Endodermal cell (in vitro differentiated cells): ENCODE measurements at regions not wholly inside any gene's neighbourhood (a gene's known extent, or its start where the extent isn't known, plus 50 kb on each side); places are given as distances from the start of the nearest gene placed in this dataset.

Experiments
- DNase-seq: peaks from one replicate; pipeline ENCODE4 v3.0.0-alpha.2; 2017
- H3K27ac ChIP-seq: 2 replicates; pipeline ENCODE4 v1.5.1; 2013; ENCODE audit warnings: mild to moderate bottlenecking, low read depth, low read length, moderate library complexity
- H3K27me3 ChIP-seq: 2 replicates; pipeline ENCODE4 v1.6.1; 2013; ENCODE audit warnings: mild to moderate bottlenecking, low read length, moderate library complexity; ENCODE audit not compliant: insufficient read depth, control insufficient read depth, poor library complexity, severe bottlenecking
- H3K36me3 ChIP-seq: 2 replicates; pipeline ENCODE4 v1.7.0; 2013; ENCODE audit warnings: mild to moderate bottlenecking, low read length, moderate library complexity; ENCODE audit not compliant: control insufficient read depth, insufficient read depth
- H3K4me1 ChIP-seq: one replicate; pipeline ENCODE4 v1.7.0; 2013; ENCODE audit warnings: low read length; ENCODE audit not compliant: control insufficient read depth, insufficient read depth
- H3K4me3 ChIP-seq: 2 replicates; pipeline ENCODE4 v1.5.1; 2013; ENCODE audit warnings: mild to moderate bottlenecking, low read length, moderate library complexity
- H3K9ac ChIP-seq: 2 replicates; pipeline ENCODE4 v1.6.1; 2013; ENCODE audit warnings: mild to moderate bottlenecking, low read length, moderate library complexity; ENCODE audit not compliant: poor library complexity, severe bottlenecking; ENCODE audit errors: extremely low read depth
- H3K9me3 ChIP-seq: 2 replicates; pipeline ENCODE4 v1.6.1; 2013; ENCODE audit warnings: mild to moderate bottlenecking, low read length, moderate library complexity; ENCODE audit not compliant: control insufficient read depth
- H3K27ac Mint-ChIP-seq: 2 replicates; pipeline ENCODE4 v1.8.0; 2020; ENCODE audit warnings: mixed read lengths
- H3K27me3 Mint-ChIP-seq: 2 replicates; pipeline ENCODE4 v1.8.0; 2021; ENCODE audit warnings: mild to moderate bottlenecking, mixed read lengths; ENCODE audit not compliant: insufficient read depth
- H3K36me3 Mint-ChIP-seq: 2 replicates; pipeline ENCODE4 v1.8.0; 2020; ENCODE audit warnings: low read depth, mixed read lengths
- H3K4me1 Mint-ChIP-seq: 2 replicates; pipeline ENCODE4 v1.8.0; 2020; ENCODE audit warnings: mixed read lengths
- H3K4me3 Mint-ChIP-seq: 2 replicates; pipeline ENCODE4 v1.8.0; 2020; ENCODE audit warnings: mild to moderate bottlenecking, moderate library complexity, mixed read lengths
- H3K9me3 Mint-ChIP-seq: 2 replicates; pipeline ENCODE4 v1.8.0; 2020; ENCODE audit warnings: mild to moderate bottlenecking, mixed read lengths
- WGBS, 2 experiments: methylation state at CpG; one replicate each; pipeline versions ENCODE4 v1.1.5 to v1.1.7; 2013; ENCODE audit warnings: missing lambda C conversion rate in 2 of 2, mixed read lengths in 1 of 2; ENCODE audit not compliant: insufficient coverage in 1 of 2, insufficient read length in 1 of 2; 5-methylcytosine and 5-hydroxymethylcytosine counted together
- TF ChIP-seq, protein P1 (sequence below): fragments of 200-600 bp; sonication (generic); conservative IDR thresholded peaks from 2 replicates; pipeline ENCODE4 v1.5.0; 2021; ENCODE audit warnings: antibody characterized with exemption, mild to moderate bottlenecking

DNA sequence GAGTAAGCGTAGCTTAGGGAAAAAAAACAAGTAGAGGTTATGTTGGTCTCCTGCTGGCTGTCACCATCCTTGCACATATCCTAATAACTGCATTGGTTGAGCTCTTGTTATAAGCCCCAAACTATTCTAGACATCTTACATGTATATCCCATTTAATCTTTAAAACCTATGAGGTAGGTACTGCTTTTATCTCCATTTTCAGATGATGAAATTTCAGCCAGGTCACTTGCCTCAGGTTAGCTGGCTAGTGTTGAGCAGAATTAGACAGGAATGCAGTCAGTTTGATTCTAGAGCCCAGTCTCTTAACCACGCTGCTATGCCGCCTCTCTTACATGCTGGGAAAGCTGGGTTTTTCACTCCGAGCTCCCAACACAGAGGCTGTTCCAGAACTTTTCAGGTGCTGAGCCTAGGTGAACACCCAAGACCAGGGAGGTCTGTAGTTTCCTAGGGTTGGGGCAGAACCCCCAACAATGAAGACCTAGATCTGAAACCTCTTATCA lies 269.9 kb upstream of the RGS6 start:
- H3K9me3 Mint-ChIP-seq, result no peaks in the 10 kb centered on the region
- no peak overlapping the region for H3K4me3 ChIP-seq
- no peak overlapping the region for H3K27ac Mint-ChIP-seq
- peaks cover 44% of the 10 kb centered on the region for H3K36me3 ChIP-seq
- peaks cover 21% of the 10 kb centered on the region for H3K36me3 Mint-ChIP-seq
- no peak for DNase-seq
- no peak overlapping the region for H3K27ac ChIP-seq
- no peak overlapping the region for H3K4me3 Mint-ChIP-seq
- H3K9ac ChIP-seq, result no peak overlapping the region
- H3K27me3 ChIP-seq, result no peaks in the 10 kb centered on the region
- H3K4me1 Mint-ChIP-seq, result peaks cover 40% of the 10 kb centered on the region
- WGBS, 2 experiments, result 93% methylated on average over 2 to 4 of the region's 4 CpGs
- H3K9me3 ChIP-seq, result no peaks in the 10 kb centered on the region
- TF ChIP-seq, protein P1, sequence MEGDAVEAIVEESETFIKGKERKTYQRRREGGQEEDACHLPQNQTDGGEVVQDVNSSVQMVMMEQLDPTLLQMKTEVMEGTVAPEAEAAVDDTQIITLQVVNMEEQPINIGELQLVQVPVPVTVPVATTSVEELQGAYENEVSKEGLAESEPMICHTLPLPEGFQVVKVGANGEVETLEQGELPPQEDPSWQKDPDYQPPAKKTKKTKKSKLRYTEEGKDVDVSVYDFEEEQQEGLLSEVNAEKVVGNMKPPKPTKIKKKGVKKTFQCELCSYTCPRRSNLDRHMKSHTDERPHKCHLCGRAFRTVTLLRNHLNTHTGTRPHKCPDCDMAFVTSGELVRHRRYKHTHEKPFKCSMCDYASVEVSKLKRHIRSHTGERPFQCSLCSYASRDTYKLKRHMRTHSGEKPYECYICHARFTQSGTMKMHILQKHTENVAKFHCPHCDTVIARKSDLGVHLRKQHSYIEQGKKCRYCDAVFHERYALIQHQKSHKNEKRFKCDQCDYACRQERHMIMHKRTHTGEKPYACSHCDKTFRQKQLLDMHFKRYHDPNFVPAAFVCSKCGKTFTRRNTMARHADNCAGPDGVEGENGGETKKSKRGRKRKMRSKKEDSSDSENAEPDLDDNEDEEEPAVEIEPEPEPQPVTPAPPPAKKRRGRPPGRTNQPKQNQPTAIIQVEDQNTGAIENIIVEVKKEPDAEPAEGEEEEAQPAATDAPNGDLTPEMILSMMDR, result no peak
- H3K27me3 Mint-ChIP-seq, result no peaks in the 10 kb centered on the region
- peaks cover 6% of the 10 kb centered on the region for H3K4me1 ChIP-seq

DNA sequence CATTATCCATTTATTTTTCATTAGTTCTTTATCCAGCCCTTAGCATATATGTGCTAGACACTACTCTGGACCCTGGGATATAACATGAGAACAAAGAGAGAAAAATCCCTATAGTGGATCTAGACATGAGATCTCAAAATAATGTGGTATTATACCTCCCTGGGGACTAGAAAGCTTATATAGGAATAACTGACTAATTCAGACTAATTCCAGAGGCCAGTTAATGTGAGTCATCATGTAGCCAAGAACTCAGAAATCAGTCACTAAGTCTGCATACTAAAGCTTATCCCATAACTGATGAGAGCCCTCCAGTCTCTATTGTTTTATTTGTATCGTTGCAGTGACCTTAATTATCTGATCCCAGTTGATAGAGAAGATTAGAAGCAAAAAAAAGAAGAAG lies 267.1 kb upstream of the RGS6 start:
- no peak overlapping the region for H3K27ac ChIP-seq
- Mint-ChIP-seq H3K36me3 (peaks cover 26% of the 10 kb centered on the region), H3K4me1 (peaks cover 17% of the 10 kb centered on the region), H3K27ac (no peak overlapping the region), H3K4me3 (no peak overlapping the region), H3K9me3 (no peaks in the 10 kb centered on the region), H3K27me3 (no peaks in the 10 kb centered on the region)
- H3K9me3 ChIP-seq, result no peaks in the 10 kb centered on the region
- 93% methylated on average over 1 of the region's 1 CpG; no CpG with 5 or more reads in 1 of the 2 experiments for WGBS, 2 experiments
- no peak overlapping the region for H3K9ac ChIP-seq
- H3K4me1 ChIP-seq, result no peaks in the 10 kb centered on the region
- no peak for DNase-seq
- H3K36me3 ChIP-seq, result peaks cover 59% of the 10 kb centered on the region
- no peaks in the 10 kb centered on the region for H3K27me3 ChIP-seq
- TF ChIP-seq, protein P1, result no peak
- no peak overlapping the region for H3K4me3 ChIP-seq

DNA sequence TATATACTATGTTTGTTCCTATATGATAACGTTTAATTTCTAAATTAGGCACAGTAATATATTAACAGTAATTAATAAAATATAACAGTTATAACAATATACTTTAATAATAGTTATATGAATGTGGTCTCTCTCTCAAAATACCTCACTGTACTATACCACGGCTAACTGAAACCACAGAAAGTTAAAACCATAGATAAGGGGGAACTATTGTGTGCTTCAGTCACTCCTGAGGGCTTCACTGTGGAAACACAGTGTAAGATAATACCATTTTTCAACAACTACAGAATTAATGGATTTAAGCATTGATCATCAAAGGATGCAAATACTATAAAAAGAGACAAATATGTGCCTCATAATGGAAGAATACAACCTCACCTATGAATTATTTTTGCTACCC lies 266.4 kb upstream of the RGS6 start:
- H3K4me3 ChIP-seq, result no peak overlapping the region
- no peak overlapping the region for H3K27ac ChIP-seq
- H3K27me3 ChIP-seq, result no peaks in the 10 kb centered on the region
- no peak for DNase-seq
- H3K9ac ChIP-seq, result no peak overlapping the region
- peaks cover 11% of the 10 kb centered on the region for H3K4me1 Mint-ChIP-seq
- H3K4me3 Mint-ChIP-seq, result no peak overlapping the region
- TF ChIP-seq, protein P1, result no peak
- no peaks in the 10 kb centered on the region for H3K9me3 ChIP-seq
- WGBS, 2 experiments, result no CpG with 5 or more reads among the region's 2 CpGs
- H3K9me3 Mint-ChIP-seq, result no peaks in the 10 kb centered on the region
- no peaks in the 10 kb centered on the region for H3K4me1 ChIP-seq
- peaks cover 26% of the 10 kb centered on the region for H3K36me3 Mint-ChIP-seq
- H3K36me3 ChIP-seq, result peaks cover 60% of the 10 kb centered on the region
- no peaks in the 10 kb centered on the region for H3K27me3 Mint-ChIP-seq
- no peak overlapping the region for H3K27ac Mint-ChIP-seq
